ENCODE measurements at regions not wholly inside any gene's neighbourhood (a gene's known extent, or its start where the extent isn't known, plus 50 kb on each side); places are given as distances from the start of the nearest gene placed in this dataset.
A peak's percentile ranks its signal among the peaks of the same experiment; 100 is the strongest.

GRCh38 chr3:152713989-152714388, 120.9 kb upstream of the P2RY1 start:
- TF ChIP-seq REST (IDR thresholded peaks at IDR 0.05; ENCODE audit: low read depth) (no peak), EZH2 (IDR thresholded peaks at IDR 0.05) (no peak), CTCF (IDR thresholded peaks at IDR 0.05 in 2 of 3, conservative IDR thresholded peaks at IDR 0.05 in 1 of 3; ENCODE audit: borderline replicate concordance in 1 of 3, insufficient read depth in 1 of 3, low read depth in 2 of 3, low read length in 2 of 3) (0 out of 6 replicates have a peak, but pooled peaks of 1 of the 3 experiments have one; percentile 3), ZBTB33 (IDR thresholded peaks at IDR 0.05; ENCODE audit: extremely low read depth, insufficient replicate concordance, low read length) (no peak), RAD21 (IDR thresholded peaks at IDR 0.05; ENCODE audit: low read depth) (peak; percentile 22; the same call in 1 of the 2 replicates), POLR2AphosphoS5 (IDR thresholded peaks at IDR 0.05; ENCODE audit: low read depth, low read length) (no peak), MAX (IDR thresholded peaks at IDR 0.05) (no peak), CEBPB (IDR thresholded peaks at IDR 0.05; ENCODE audit: low read depth) (no peak)
